Type B pancreatic cell (in vitro differentiated cells): ENCODE measurements at regions not wholly inside any gene's neighbourhood (a gene's known extent, or its start where the extent isn't known, plus 50 kb on each side); places are given as distances from the start of the nearest gene placed in this dataset.

ENCODE experiments used
- DNase-seq: peaks from one replicate; pipeline ENCODE4 v3.0.0; 2021; ENCODE audit warnings: mixed read lengths; ENCODE audit not compliant: unreplicated experiment; ENCODE audit errors: extremely low spot score
- H3K27ac Mint-ChIP-seq: 2 replicates; pipeline ENCODE4 v1.8.0; 2021; ENCODE audit warnings: mild to moderate bottlenecking, mixed read lengths
- H3K27me3 Mint-ChIP-seq: 2 replicates; pipeline ENCODE4 v1.8.0; 2021; ENCODE audit warnings: mixed read lengths
- H3K36me3 Mint-ChIP-seq: 2 replicates; pipeline ENCODE4 v1.8.0; 2021; ENCODE audit warnings: mixed read lengths
- H3K4me1 Mint-ChIP-seq: one replicate; pipeline ENCODE4 v1.8.0; 2021; ENCODE audit warnings: mixed read lengths; ENCODE audit not compliant: unreplicated experiment
- H3K4me3 Mint-ChIP-seq: 2 replicates; pipeline ENCODE4 v1.8.0; 2021; ENCODE audit warnings: mild to moderate bottlenecking, mixed read lengths
- H3K9me3 Mint-ChIP-seq: 2 replicates; pipeline ENCODE4 v1.8.0; 2021; ENCODE audit warnings: mixed read lengths
- CTCF ChIP-seq: fragments of 200-600 bp; sonication (generic); conservative IDR thresholded peaks from 2 replicates; pipeline ENCODE4 v1.5.0; 2021; ENCODE audit warnings: antibody characterized with exemption, mild to moderate bottlenecking

- Mint-ChIP-seq H3K27me3 (no peaks in the 10 kb centered on the region), H3K36me3 (no peaks in the 10 kb centered on the region), H3K27ac (no peak overlapping the region), H3K9me3 (no peaks in the 10 kb centered on the region), H3K4me1 (peaks cover 9% of the 10 kb centered on the region), H3K4me3 (no peak overlapping the region)
- no peak for TF ChIP-seq CTCF
- no peak for DNase-seq
Measured at GRCh38 chr14:86003998-86004397, 474.1 kb downstream of the FLRT2 start.

GRCh38 chr14:85996551-85996950 is 466.6 kb downstream of the FLRT2 start:
- Mint-ChIP-seq H3K4me3 (no peak overlapping the region), H3K4me1 (no peaks in the 10 kb centered on the region), H3K27me3 (no peaks in the 10 kb centered on the region)

GRCh38 chr14:85991156-85991555 is 461.2 kb downstream of the FLRT2 start:
- no peaks in the 10 kb centered on the region for H3K4me1 Mint-ChIP-seq
- no peak for DNase-seq
- no peaks in the 10 kb centered on the region for H3K27me3 Mint-ChIP-seq
- no peak for TF ChIP-seq CTCF
- H3K9me3 Mint-ChIP-seq: no peaks in the 10 kb centered on the region
- no peaks in the 10 kb centered on the region for H3K36me3 Mint-ChIP-seq
- H3K27ac Mint-ChIP-seq: no peak overlapping the region
- H3K4me3 Mint-ChIP-seq: no peak overlapping the region

More at GRCh38 chr14:85996551-85996950, 466.6 kb downstream of the FLRT2 start:
- Mint-ChIP-seq H3K36me3 (no peaks in the 10 kb centered on the region), H3K27ac (no peak overlapping the region), H3K9me3 (no peaks in the 10 kb centered on the region)
- TF ChIP-seq CTCF: no peak
- DNase-seq: no peak

GRCh38 chr14:85987907-85988306 is 458.0 kb downstream of the FLRT2 start:
- no peak for TF ChIP-seq CTCF
- H3K27me3 Mint-ChIP-seq: no peaks in the 10 kb centered on the region
- no peak overlapping the region for H3K27ac Mint-ChIP-seq
- no peaks in the 10 kb centered on the region for H3K4me1 Mint-ChIP-seq
- H3K9me3 Mint-ChIP-seq: no peaks in the 10 kb centered on the region
- no peak for DNase-seq
- H3K36me3 Mint-ChIP-seq: no peaks in the 10 kb centered on the region
- H3K4me3 Mint-ChIP-seq: no peak overlapping the region

- no peaks in the 10 kb centered on the region for H3K36me3 Mint-ChIP-seq
- TF ChIP-seq CTCF: no peak
- DNase-seq: no peak
- no peak overlapping the region for H3K4me3 Mint-ChIP-seq
- H3K27me3 Mint-ChIP-seq: no peaks in the 10 kb centered on the region
- no peaks in the 10 kb centered on the region for H3K4me1 Mint-ChIP-seq
- H3K9me3 Mint-ChIP-seq: no peaks in the 10 kb centered on the region
- H3K27ac Mint-ChIP-seq: no peak overlapping the region
Measured at GRCh38 chr14:85987292-85987691, 457.3 kb downstream of the FLRT2 start.
